ENCODE measurements at regions not wholly inside any gene's neighbourhood (a gene's known extent, or its start where the extent isn't known, plus 50 kb on each side); places are given as distances from the start of the nearest gene placed in this dataset.

DNA sequence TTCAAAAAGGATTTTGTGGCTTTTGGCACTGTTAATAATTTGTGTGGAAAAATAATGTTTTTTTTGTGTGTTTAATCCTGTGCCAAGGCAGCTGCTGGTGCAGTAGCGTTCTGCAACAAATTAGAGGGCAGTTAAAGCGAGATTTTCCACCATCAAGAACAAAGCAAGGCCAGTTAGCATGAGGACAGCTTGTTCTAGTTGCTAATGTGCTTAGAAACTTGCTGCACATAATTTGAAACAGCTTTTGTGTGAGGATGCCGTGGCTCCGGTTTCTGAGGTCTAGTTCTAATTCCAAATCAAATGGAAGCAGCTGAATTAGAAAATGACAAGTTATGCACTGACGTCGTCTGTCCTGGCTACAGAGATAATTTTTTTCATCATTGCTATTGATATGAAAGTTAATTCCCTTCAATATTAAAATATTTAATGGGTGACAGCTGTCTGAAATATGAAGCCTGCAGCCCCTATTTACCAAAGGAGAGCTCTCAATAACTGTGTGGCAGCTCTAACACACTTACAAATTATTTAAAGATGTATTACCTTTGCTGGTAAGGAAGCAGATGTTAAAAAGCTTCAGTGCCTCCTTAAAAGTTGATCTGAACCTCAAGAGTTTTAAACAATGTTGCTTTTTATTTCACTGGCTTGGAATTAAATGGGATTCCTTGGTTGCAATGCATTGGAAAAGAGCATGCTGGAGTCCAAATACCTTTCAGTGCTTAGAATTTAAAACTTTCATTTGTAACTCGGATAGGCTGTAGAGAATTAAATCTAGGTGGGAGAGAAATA is 128.6 kb downstream of the SPATA31D1 start:
- H3K9me3 ChIP-seq, result no peaks in the 10 kb centered on the region
- intact Hi-C loops (cut with DNase I, micrococcal nuclease), result no loop called here
- no peak overlapping the region for H3K4me3 ChIP-seq
- H3K36me3 ChIP-seq (ENCODE audit: low read depth), result no peaks in the 10 kb centered on the region
- no peaks in the 10 kb centered on the region for H3K4me1 ChIP-seq (ENCODE audit: low read depth)
- TF ChIP-seq, protein P1, sequence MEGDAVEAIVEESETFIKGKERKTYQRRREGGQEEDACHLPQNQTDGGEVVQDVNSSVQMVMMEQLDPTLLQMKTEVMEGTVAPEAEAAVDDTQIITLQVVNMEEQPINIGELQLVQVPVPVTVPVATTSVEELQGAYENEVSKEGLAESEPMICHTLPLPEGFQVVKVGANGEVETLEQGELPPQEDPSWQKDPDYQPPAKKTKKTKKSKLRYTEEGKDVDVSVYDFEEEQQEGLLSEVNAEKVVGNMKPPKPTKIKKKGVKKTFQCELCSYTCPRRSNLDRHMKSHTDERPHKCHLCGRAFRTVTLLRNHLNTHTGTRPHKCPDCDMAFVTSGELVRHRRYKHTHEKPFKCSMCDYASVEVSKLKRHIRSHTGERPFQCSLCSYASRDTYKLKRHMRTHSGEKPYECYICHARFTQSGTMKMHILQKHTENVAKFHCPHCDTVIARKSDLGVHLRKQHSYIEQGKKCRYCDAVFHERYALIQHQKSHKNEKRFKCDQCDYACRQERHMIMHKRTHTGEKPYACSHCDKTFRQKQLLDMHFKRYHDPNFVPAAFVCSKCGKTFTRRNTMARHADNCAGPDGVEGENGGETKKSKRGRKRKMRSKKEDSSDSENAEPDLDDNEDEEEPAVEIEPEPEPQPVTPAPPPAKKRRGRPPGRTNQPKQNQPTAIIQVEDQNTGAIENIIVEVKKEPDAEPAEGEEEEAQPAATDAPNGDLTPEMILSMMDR (IDR thresholded peaks at IDR 0.05), result no peak
- no peak for DNase-seq
- no peak for ATAC-seq

DNA sequence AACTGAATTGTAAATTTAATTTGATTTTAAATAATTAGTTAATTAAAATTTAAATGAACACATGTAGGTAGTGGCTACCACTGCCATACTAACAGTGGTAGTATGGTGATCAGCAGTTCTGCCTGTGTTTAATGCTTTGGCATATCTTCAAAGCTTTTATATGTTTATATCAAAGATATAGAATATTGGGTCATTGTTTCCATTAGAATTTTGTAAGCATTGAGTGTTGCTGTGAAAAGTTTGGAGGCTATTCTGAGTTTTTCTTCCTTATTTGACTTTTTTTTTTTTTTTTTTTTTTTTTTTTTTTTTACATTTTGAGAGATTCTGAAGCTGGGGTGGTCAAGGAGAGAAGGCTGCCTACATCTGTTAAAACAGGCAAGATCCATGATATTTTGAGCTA is 134.2 kb downstream of the SPATA31D1 start:
- no peak for ATAC-seq
- Histone ChIP-seq H3K4me1 (ENCODE audit: low read depth) (no peaks in the 10 kb centered on the region), H3K36me3 (ENCODE audit: low read depth) (no peaks in the 10 kb centered on the region), H3K9me3 (no peaks in the 10 kb centered on the region), H3K4me3 (no peak overlapping the region)
- TF ChIP-seq, protein P1 (IDR thresholded peaks at IDR 0.05), result no peak
- DNase-seq, result no peak
- intact Hi-C loops (cut with DNase I, micrococcal nuclease), result no loop called here

DNA sequence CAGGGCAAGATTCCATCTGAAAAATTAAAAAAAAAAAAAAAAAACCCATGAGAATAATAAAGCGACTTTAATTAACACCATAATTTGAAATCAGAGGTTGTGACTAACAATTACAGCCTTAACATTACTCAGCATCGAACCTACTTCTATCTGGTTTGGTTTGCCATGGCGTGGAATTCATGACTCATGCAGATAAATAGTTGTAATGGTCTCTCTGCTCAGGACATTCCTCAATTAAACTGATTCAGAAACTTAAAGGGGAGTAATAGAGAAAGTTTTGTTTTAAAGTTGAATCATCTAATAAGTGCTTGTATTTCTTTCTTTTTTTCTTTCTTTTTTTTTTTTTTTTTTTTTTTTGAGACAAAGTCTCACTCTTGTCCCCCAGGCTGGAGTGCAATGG is 135.5 kb downstream of the SPATA31D1 start:
- TF ChIP-seq, protein P1 (IDR thresholded peaks at IDR 0.05), result no peak
- no peaks in the 10 kb centered on the region for H3K36me3 ChIP-seq (ENCODE audit: low read depth)
- no peaks in the 10 kb centered on the region for H3K4me1 ChIP-seq (ENCODE audit: low read depth)
- no peaks in the 10 kb centered on the region for H3K9me3 ChIP-seq
- intact Hi-C loops (cut with DNase I, micrococcal nuclease), result no loop called here
- DNase-seq (no peak), ATAC-seq (no peak)
- no peak overlapping the region for H3K4me3 ChIP-seq

DNA sequence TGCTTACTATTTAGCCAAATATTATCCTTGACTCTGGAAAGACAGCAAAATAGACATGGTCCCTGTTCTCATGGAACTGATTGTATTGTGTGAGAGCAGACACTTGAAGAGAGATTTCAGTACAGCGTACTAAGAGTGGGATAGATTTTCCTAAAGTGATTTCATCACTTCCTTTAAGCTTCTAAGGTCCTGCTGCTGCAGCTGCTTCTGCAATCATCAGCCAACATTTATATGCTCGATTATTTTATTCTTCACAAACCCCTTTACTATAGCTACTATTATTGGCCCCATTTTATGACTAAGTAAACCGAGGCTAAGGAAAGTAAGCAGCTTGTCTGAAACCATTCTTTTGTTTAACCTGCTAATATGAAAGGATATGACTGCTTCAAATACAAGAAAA is 137.7 kb downstream of the SPATA31D1 start:
- ATAC-seq (no peak), DNase-seq (no peak)
- no peaks in the 10 kb centered on the region for H3K36me3 ChIP-seq (ENCODE audit: low read depth)
- TF ChIP-seq, protein P1 (IDR thresholded peaks at IDR 0.05), result no peak
- intact Hi-C loops (cut with DNase I, micrococcal nuclease), result no loop called here
- no peaks in the 10 kb centered on the region for H3K4me1 ChIP-seq (ENCODE audit: low read depth)
- H3K4me3 ChIP-seq, result no peak overlapping the region
- H3K9me3 ChIP-seq, result no peaks in the 10 kb centered on the region

DNA sequence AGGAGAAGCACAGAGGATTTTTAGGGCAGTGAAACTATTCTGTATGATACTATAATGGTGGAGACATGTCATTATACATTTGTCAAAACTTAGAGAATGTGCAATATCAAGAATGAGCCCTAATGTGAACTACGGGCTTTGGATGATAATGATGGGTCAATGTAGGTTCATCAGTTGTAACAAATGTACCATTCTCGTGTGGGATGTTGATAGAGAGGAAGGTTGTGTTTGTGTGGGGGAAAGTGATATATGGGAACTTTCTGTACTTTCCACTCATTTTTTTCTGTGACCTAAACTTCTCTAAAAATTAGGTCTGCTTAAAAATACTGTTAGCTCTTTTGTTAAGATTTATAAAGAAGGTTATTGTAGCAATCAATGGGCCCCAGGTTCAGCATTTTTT is 138.9 kb downstream of the SPATA31D1 start:
- H3K4me1 ChIP-seq (ENCODE audit: low read depth), result no peaks in the 10 kb centered on the region
- no peaks in the 10 kb centered on the region for H3K9me3 ChIP-seq
- no peaks in the 10 kb centered on the region for H3K36me3 ChIP-seq (ENCODE audit: low read depth)
- ATAC-seq, result no peak
- no peak for DNase-seq
- TF ChIP-seq, protein P1 (IDR thresholded peaks at IDR 0.05), result no peak
- H3K4me3 ChIP-seq, result no peak overlapping the region
- intact Hi-C loops (cut with DNase I, micrococcal nuclease), result no loop called here
